Left kidney (tissue), 1 donor: ENCODE measurements at regions not wholly inside any gene's neighbourhood (a gene's known extent, or its start where the extent isn't known, plus 50 kb on each side); places are given as distances from the start of the nearest gene placed in this dataset.
"Not testable (repeated sequence)": the region's sequence is repeated elsewhere in the genome, so short reads cannot be mapped to it uniquely, and the experiment has no call there.

Experiments
- DNase-seq: peaks from one replicate; pipeline ENCODE4 v3.0.0-alpha.2; 2013

- DNase-seq: no peak
These were observed 75.5 kb downstream of the ASB1 start for GRCh38 chr2:238502088-238502810.

GRCh38 chr2:238502956-238503791 is 76.4 kb downstream of the ASB1 start:
- DNase-seq: no peak

- no peak for DNase-seq
These were observed 77.6 kb downstream of the ASB1 start for GRCh38 chr2:238504181-238504931.

- DNase-seq: no peak
These were observed 78.6 kb downstream of the ASB1 start for GRCh38 chr2:238505119-238505891.

- no peak for DNase-seq
These were observed 79.2 kb downstream of the ASB1 start for GRCh38 chr2:238505892-238506280.

- DNase-seq: no peak
These were observed 79.8 kb downstream of the ASB1 start for GRCh38 chr2:238506371-238507068.

- no peak for DNase-seq
These were observed 81.1 kb downstream of the ASB1 start for GRCh38 chr2:238507836-238508235.

GRCh38 chr2:238509151-238509835 is 82.6 kb downstream of the ASB1 start:
- DNase-seq: no peak

- no peak for DNase-seq
These were observed 83.2 kb downstream of the ASB1 start for GRCh38 chr2:238509903-238510302.

- DNase-seq: no peak
These were observed 84.3 kb downstream of the ASB1 start for GRCh38 chr2:238510911-238511613.

GRCh38 chr2:238511614-238511950 is 84.9 kb downstream of the ASB1 start:
- DNase-seq: no peak

GRCh38 chr2:238512247-238512867 is 85.6 kb downstream of the ASB1 start:
- no peak for DNase-seq

GRCh38 chr2:238513346-238513745 is 86.6 kb downstream of the ASB1 start:
- no peak for DNase-seq

GRCh38 chr2:238514024-238514423 is 87.3 kb downstream of the ASB1 start:
- not testable (repeated sequence) for DNase-seq

- DNase-seq: no peak
These were observed 88.7 kb downstream of the ASB1 start for GRCh38 chr2:238515377-238515776.

- DNase-seq: no peak
These were observed 90.5 kb downstream of the ASB1 start for GRCh38 chr2:238517209-238517608.

- no peak for DNase-seq
These were observed 91.6 kb downstream of the ASB1 start for GRCh38 chr2:238518172-238518820.

GRCh38 chr2:238518821-238519186 is 92.1 kb downstream of the ASB1 start:
- no peak for DNase-seq

- DNase-seq: no peak
These were observed 93.7 kb downstream of the ASB1 start for GRCh38 chr2:238520359-238520886.
